Urothelium cell line (cell line): ENCODE measurements at regions not wholly inside any gene's neighbourhood (a gene's known extent, or its start where the extent isn't known, plus 50 kb on each side); places are given as distances from the start of the nearest gene placed in this dataset.
A peak's percentile ranks its signal among the peaks of the same experiment; 100 is the strongest.

Experiments used
- DNase-seq: peaks from one replicate; pipeline ENCODE4 v3.0.0; 2011; ENCODE audit warnings: low spot score, mixed read lengths
- FAIRE-seq: peaks from 2 replicates; lab custom pipeline; 2011; peaks lifted over from hg19 to GRCh38; lab: Jason Lieb, UNC

- peak; percentile 59 for DNase-seq
- FAIRE-seq: no peak
Observed at GRCh38 chr18:45255197-45255890, 359.9 kb upstream of the SLC14A2 start.

- no peak for FAIRE-seq
Observed at GRCh38 chr18:45260125-45260524, 355.2 kb upstream of the SLC14A2 start.

GRCh38 chr18:45266023-45266422 lies 349.3 kb upstream of the SLC14A2 start:
- FAIRE-seq (no peak), DNase-seq (no peak)

More at GRCh38 chr18:45260125-45260524, 355.2 kb upstream of the SLC14A2 start:
- DNase-seq: no peak

GRCh38 chr18:45267622-45268021 lies 347.7 kb upstream of the SLC14A2 start:
- DNase-seq (no peak), FAIRE-seq (no peak)

GRCh38 chr18:45268583-45268982 lies 346.7 kb upstream of the SLC14A2 start:
- DNase-seq (no peak), FAIRE-seq (no peak)

GRCh38 chr18:45270289-45270771 lies 344.9 kb upstream of the SLC14A2 start:
- DNase-seq (no peak), FAIRE-seq (no peak)

- DNase-seq (no peak), FAIRE-seq (no peak)
Observed at GRCh38 chr18:45274026-45274425, 341.2 kb upstream of the SLC14A2 start.

GRCh38 chr18:45275367-45276113 lies 339.7 kb upstream of the SLC14A2 start:
- DNase-seq: no peak
- FAIRE-seq: no peak

- DNase-seq (no peak), FAIRE-seq (no peak)
Observed at GRCh38 chr18:45276878-45277277, 338.4 kb upstream of the SLC14A2 start.

GRCh38 chr18:45277908-45278307 lies 337.4 kb upstream of the SLC14A2 start:
- DNase-seq (no peak), FAIRE-seq (no peak)

GRCh38 chr18:45280481-45281276 lies 334.6 kb upstream of the SLC14A2 start:
- DNase-seq: no peak
- FAIRE-seq: no peak

- DNase-seq (no peak), FAIRE-seq (no peak)
Observed at GRCh38 chr18:45282101-45282812, 333.0 kb upstream of the SLC14A2 start.

GRCh38 chr18:45284174-45284573 lies 331.1 kb upstream of the SLC14A2 start:
- FAIRE-seq (no peak), DNase-seq (no peak)

GRCh38 chr18:45284851-45285250 lies 330.4 kb upstream of the SLC14A2 start:
- FAIRE-seq (no peak), DNase-seq (no peak)

GRCh38 chr18:45285251-45285650 lies 330.0 kb upstream of the SLC14A2 start:
- FAIRE-seq: no peak

GRCh38 chr18:45286431-45286830 lies 328.8 kb upstream of the SLC14A2 start:
- no peak for DNase-seq
- no peak for FAIRE-seq

More at GRCh38 chr18:45285251-45285650, 330.0 kb upstream of the SLC14A2 start:
- no peak for DNase-seq

- DNase-seq: no peak
- no peak for FAIRE-seq
Observed at GRCh38 chr18:45287531-45287930, 327.7 kb upstream of the SLC14A2 start.

- FAIRE-seq (no peak), DNase-seq (no peak)
Observed at GRCh38 chr18:45290364-45290763, 324.9 kb upstream of the SLC14A2 start.

GRCh38 chr18:45291621-45292615 lies 323.4 kb upstream of the SLC14A2 start:
- FAIRE-seq: no peak
- peak; percentile 37 for DNase-seq
